ENCODE measurements at regions not wholly inside any gene's neighbourhood (a gene's known extent, or its start where the extent isn't known, plus 50 kb on each side); places are given as distances from the start of the nearest gene placed in this dataset.
A peak's percentile ranks its signal among the peaks of the same experiment; 100 is the strongest.

- no peak for DNase-seq
These were observed 192.5 kb upstream of the LYZL1 start for GRCh38 chr10:29096303-29096824.

- no peak for DNase-seq
These were observed 190.4 kb upstream of the LYZL1 start for GRCh38 chr10:29098423-29098822.

- DNase-seq: no peak
These were observed 189.9 kb upstream of the LYZL1 start for GRCh38 chr10:29099001-29099400.

GRCh38 chr10:29099415-29099814 lies 189.5 kb upstream of the LYZL1 start:
- DNase-seq: no peak

GRCh38 chr10:29100505-29100904 lies 188.4 kb upstream of the LYZL1 start:
- no peak for DNase-seq

- no peak for DNase-seq
These were observed 186.6 kb upstream of the LYZL1 start for GRCh38 chr10:29102233-29102632.

GRCh38 chr10:29102636-29103035 lies 186.2 kb upstream of the LYZL1 start:
- no peak for DNase-seq

GRCh38 chr10:29104661-29105399 lies 184.0 kb upstream of the LYZL1 start:
- no peak for DNase-seq

- DNase-seq: no peak
These were observed 183.2 kb upstream of the LYZL1 start for GRCh38 chr10:29105516-29106215.

- DNase-seq: no peak
These were observed 182.6 kb upstream of the LYZL1 start for GRCh38 chr10:29106287-29106686.

- DNase-seq: no peak
These were observed 180.9 kb upstream of the LYZL1 start for GRCh38 chr10:29107866-29108498.

- DNase-seq: no peak
These were observed 178.9 kb upstream of the LYZL1 start for GRCh38 chr10:29109707-29110571.

GRCh38 chr10:29112827-29113615 lies 175.8 kb upstream of the LYZL1 start:
- DNase-seq: no peak

GRCh38 chr10:29113616-29113945 lies 175.3 kb upstream of the LYZL1 start:
- no peak for DNase-seq

GRCh38 chr10:29114141-29114540 lies 174.7 kb upstream of the LYZL1 start:
- DNase-seq: no peak

GRCh38 chr10:29117781-29118180 lies 171.1 kb upstream of the LYZL1 start:
- no peak for DNase-seq

- DNase-seq: no peak
These were observed 169.5 kb upstream of the LYZL1 start for GRCh38 chr10:29119374-29119773.

GRCh38 chr10:29120216-29120615 lies 168.7 kb upstream of the LYZL1 start:
- DNase-seq: peak; percentile 60

GRCh38 chr10:29124864-29125263 lies 164.0 kb upstream of the LYZL1 start:
- no peak for DNase-seq

- no peak for DNase-seq
These were observed 161.7 kb upstream of the LYZL1 start for GRCh38 chr10:29127037-29127700.

GRCh38 chr10:29127731-29128130 lies 161.1 kb upstream of the LYZL1 start:
- DNase-seq: no peak

Data from T1000 (cell line).